GM21447 (cell line): ENCODE measurements at regions not wholly inside any gene's neighbourhood (a gene's known extent, or its start where the extent isn't known, plus 50 kb on each side); places are given as distances from the start of the nearest gene placed in this dataset.

Experiments
- ATAC-seq: cut with Tn5 transposase; IDR thresholded peaks from one replicate; pipeline ENCODE4 v1.9.1; 2021; ENCODE audit not compliant: unreplicated experiment

GRCh38 chr12:41936333-41936732, 208.3 kb downstream of the GXYLT1 start:
- ATAC-seq = no peak

- no peak for ATAC-seq
Measured at GRCh38 chr12:41935911-41936310, 208.8 kb downstream of the GXYLT1 start.

DNA sequence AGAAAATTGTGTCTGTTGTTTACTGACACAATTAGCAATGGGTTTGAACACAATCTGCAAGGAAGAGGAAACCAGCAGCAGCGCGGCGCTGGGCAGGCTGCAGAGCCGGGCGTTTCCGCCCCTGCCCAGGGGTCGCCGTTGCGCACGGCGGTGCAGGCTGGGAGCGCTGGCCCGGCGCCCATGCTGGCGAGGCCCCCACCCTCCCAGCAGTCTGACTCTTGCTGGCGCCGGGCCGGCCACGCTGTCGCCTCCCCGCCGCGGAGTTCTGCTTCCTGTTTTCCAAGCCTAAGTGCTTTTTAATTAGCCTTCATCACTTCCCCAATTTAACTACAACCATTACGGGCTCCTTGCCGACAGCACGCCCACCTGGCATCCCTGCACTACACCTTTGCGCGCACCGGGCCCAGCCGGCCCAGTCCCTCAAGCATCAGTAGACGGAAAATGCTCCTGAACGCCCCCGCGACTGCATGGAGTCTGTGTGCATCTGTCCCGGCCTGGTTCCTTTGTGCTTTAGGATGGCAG, 212.1 kb downstream of the GXYLT1 start:
- peak; percentile 52 for ATAC-seq

GRCh38 chr12:41930866-41931437, 213.7 kb downstream of the GXYLT1 start:
- no peak for ATAC-seq

DNA sequence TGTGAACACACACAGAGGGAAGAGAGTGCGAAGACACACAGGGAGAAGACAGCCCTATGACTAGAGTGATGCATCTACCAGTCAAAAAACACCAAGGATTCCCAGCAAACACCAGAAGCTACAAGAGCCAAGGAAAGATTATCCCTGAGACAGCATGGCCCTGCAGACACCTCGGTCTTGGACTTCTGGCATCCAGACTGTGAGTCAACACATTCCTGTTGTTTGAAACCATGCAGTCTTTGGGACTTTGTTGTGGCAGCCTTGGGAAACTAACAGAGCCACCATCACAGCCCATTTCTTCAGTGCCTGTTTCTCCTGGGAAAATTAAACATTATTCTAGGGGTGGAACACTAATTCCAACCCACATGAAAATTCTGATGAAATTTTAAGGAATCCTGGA, 220.6 kb downstream of the GXYLT1 start:
- ATAC-seq = no peak

DNA sequence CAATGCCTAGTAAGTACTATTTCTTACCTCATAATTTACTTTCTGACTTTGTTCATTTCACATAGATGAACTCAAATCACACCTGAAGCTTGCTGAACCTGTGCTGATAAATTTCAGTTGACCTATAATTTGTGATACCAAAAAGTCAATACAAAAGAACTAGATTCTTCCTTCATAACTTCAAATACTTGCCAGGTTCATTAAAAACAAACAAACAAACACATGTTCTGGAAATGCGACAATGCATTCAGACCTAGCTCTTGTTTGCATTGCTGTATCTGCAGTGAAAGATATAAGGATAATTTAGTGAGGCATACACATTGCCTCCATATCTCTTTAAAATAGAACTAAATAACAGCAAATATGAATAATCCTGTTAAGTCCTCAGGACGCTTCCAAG, 221.3 kb downstream of the GXYLT1 start:
- ATAC-seq = no peak

DNA sequence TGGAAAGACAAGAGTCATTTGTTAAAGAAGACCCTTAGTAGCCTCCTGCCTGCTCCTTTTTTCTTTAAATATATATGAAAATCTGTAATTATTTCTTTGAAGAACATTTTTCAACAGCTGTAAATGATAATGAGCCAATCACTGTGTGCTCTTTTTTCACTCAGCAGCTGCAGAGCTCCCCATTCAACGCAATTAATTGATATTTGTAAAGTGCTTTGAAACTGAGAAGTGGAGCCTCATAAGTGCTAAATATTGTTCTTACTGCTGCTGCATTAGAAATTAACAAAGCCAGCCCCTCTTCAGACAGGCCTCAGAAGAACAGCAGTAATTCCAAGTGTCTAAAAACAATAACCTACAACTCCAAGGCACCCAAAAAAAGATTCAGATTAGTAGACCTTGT, 224.3 kb downstream of the GXYLT1 start:
- ATAC-seq = no peak

GRCh38 chr12:41919526-41920261, 225.0 kb downstream of the GXYLT1 start:
- ATAC-seq = no peak

GRCh38 chr12:41919048-41919447, 225.6 kb downstream of the GXYLT1 start:
- ATAC-seq = no peak

DNA sequence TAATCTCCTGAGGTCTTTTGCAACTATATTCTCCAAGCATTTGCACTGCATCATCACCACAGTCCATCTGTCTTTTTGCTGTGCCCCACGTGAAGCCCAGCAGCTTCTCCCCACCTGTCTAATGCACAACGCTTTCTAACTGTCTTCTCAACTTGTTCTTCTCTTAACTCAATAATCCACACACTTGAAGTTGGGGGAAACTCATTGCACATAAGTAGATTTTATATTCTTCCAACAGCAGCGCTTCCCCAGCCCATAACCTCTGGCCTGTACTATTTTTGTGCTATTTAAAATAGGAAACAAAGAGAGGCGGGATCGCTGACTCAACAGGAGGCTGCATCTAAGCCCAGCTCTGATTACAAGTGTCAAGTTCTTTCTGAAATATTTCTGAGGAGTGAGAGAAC, 226.7 kb downstream of the GXYLT1 start:
- no peak for ATAC-seq

DNA sequence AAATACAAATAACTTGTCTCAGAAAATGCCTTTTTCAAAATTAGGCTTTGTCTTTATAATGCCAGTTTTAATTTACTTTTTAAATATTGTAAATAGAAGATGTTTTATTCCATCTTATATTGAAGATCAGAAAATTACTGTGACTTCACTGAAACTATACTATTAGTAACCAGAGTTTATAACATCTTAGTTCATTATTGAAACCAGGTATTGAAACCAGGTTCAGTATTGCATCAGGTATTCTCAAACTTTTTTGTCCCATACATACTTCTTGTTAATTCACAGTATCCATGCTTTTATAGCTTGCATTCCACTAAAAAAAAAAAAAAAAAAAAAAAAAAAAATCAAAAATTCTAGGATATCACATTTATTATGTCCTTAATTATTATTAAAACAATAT, 227.5 kb downstream of the GXYLT1 start:
- no peak for ATAC-seq

GRCh38 chr12:41910578-41911320, 233.9 kb downstream of the GXYLT1 start:
- no peak for ATAC-seq

DNA sequence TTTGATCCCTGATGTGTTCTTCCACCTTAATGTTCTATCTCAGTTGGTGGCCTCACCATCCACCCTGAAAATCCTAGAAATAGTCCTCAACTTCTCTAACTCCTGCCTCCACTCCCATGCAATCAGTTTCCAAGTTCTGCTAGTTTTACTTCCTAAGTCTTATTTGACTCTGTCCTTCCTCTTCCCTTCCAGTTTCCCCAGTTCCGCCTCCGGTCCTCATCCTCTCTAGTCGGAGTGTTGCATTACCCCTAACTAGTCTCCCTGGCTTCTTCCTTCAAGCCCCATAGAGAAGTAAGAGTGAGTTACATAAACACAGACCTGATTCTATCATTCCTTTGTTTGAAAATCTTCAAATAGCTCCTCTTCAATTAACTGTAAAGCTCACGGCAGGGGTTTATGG, 236.5 kb downstream of the GXYLT1 start:
- no peak for ATAC-seq

DNA sequence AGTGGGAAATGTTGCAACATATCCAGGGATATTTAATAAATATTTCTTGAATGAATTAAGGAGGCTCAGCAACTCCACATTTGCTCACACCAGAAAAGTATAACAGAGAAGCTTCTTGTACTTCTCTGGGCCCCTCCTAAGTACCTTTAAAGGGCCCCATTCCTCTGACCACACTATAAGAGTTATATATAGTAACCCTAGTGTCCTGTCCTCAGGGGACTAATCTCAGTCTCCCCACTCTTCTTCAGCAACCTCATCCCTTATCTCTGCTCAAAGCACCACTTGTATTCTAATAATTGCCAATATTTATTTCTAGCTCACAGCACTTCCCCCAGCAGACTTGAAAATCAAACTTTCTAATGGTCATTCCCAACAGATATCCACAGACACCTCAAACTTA, 237.1 kb downstream of the GXYLT1 start:
- ATAC-seq = no peak

DNA sequence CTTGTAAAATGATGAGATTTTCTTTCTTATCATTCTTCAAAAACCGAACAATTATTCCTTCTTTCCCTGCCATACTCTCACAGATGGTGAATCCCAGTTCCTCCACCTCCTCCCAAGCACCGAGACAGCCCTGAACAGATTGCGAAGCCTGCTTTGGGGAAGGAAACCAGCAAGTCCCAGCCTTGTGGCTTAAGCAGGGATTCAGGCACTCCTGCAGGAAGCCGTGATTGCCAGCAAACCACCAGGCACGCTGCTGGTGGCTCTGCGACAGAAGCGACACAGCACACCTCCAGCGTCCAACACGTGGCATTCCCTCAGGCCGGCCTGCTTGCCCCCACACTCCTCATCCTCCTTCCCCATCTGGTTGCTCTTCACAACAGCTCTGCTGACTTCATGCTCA, 237.7 kb downstream of the GXYLT1 start:
- no peak for ATAC-seq

DNA sequence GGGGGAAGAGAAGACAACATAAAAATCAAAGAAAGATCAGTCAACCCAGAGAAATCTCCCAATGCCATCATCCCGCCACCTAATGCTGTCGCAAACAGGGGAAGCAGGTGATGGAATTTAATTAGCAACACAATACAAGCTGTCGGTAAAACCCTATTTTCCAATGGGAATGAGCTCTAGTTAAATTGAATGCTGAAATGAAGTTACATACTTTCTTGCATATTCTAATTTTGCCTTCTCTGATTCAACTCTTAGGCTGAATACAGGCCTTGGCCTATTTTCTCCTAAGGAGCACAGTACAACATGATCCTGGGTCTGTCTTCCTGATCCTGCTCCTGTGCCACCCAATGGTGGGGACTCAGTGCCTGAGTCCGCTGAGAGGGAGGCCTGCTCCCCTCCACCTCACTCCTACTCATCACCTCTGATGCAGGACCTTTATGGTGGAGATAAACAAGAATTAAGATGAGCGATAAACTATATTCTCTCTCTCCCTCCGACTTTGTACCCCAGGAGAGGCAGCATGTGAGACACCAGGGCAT, 238.8 kb downstream of the GXYLT1 start:
- ATAC-seq = no peak

DNA sequence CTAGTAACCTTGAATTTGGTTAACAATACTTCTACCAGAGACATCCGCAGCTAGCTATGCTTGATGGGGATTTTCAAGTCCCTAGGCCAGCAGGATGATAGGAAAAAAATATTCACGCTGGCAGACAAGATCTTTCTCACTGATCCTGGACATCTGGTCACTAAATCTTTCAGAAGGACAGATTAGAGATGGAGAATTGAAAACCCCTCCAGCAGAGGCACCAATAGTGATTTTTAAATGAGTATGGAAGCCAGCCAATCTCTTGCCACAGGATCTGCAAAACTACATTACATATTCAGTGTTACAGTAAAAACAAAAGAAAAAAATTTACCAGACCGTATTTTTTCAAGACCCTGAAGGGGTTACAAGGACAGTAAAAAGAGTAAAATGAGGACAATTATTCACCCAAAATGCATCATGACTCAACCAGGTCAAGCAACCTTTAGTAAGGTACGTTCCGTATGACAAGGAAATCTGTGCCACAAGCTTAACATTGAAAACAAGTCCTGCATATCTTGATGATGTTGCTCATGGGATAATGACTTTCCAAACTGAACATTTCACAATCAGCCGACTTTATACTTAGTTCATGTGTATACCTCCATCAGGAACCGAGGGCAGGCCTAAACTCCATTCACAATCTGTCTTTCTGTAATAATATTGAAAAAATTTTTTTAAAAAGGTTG, 239.5 kb downstream of the GXYLT1 start:
- ATAC-seq = no peak

DNA sequence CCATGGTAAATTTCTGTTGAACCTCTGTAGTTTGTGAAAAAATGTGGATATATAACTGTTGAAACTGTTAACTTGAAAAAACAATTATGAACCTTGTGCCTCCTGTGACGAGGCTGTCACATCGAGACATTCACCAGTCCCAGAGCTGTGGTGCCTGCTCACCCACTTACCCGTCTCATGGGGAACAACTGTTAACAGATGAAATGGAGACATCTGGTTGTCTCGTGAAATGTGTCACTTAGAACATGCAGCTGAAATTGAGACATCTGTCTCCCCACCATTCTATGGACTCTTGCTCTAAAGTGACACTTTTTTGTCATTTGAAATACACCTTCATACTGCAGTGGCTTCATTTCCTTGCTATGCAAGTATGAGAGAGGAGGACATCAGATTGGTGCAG, 240.6 kb downstream of the GXYLT1 start:
- no peak for ATAC-seq

DNA sequence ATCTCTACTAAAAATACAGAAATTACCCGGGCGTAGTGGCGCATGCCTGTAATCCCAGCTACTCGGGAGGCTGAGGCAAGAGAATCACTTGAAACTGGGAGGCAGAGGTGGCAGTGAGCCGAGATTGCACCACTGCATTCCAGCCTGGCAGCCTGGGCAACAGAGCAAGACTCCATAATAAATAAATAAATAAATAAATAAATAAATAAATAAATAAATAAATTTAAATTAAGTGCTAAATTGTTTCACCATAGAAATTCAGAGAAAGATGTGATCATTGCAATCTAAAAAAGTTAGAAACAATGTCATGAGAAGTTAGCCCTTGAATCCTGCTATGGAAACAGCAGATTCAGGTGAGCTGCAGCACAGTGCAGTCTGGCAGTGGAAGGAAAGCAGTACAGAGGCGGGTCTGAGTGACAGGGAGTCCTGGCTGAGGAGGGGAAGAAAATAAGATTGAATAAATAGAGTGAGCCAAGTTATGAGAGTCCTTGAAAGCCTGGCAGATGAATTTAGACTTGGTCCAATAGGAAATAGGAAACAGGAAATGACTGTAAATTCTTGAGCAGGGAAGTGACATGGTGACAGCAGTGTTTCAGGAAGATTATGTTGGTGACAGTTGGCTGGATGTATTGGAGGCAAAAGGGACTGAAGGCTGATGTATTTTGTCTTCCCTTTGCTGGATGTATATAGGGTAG, 241.5 kb downstream of the GXYLT1 start:
- no peak for ATAC-seq

- ATAC-seq = no peak
Measured at GRCh38 chr12:41899577-41899976, 245.1 kb downstream of the GXYLT1 start.

- no peak for ATAC-seq
Measured at GRCh38 chr12:41897593-41897992, 247.1 kb downstream of the GXYLT1 start.
